ENCODE measurements at regions not wholly inside any gene's neighbourhood (a gene's known extent, or its start where the extent isn't known, plus 50 kb on each side); places are given as distances from the start of the nearest gene placed in this dataset.

- TF ChIP-seq CTCF (conservative IDR thresholded peaks at IDR 0.05; ENCODE audit: low read length) (no peak), EZH2phosphoT487 (IDR thresholded peaks at IDR 0.05; ENCODE audit: borderline replicate concordance) (no peak)
Observed at GRCh38 chr6:28743271-28743789, 180.5 kb downstream of the TRIM27 start.
